ENCODE measurements at regions not wholly inside any gene's neighbourhood (a gene's known extent, or its start where the extent isn't known, plus 50 kb on each side); places are given as distances from the start of the nearest gene placed in this dataset.

- TF ChIP-seq CTCF (IDR thresholded peaks at IDR 0.05; ENCODE audit: low read depth, low read length): no peak
Measured at GRCh38 chr5:67809589-67809988, 406.0 kb upstream of the PIK3R1 start.

GRCh38 chr5:67808340-67808739 is 407.2 kb upstream of the PIK3R1 start:
- Histone ChIP-seq H3K27me3 (ENCODE audit: insufficient read depth, low read depth, severe bottlenecking) (no peaks in the 10 kb centered on the region), H3K27ac (no peak overlapping the region), H3K4me3 (ENCODE audit: low read depth, low read length) (no peak overlapping the region), H3K9me3 (ENCODE audit: severe bottlenecking) (no peaks in the 10 kb centered on the region), H3K36me3 (no peaks in the 10 kb centered on the region)
- no peak for DNase-seq
- TF ChIP-seq CTCF (IDR thresholded peaks at IDR 0.05; ENCODE audit: low read depth, low read length): no peak

More at GRCh38 chr5:67809589-67809988, 406.0 kb upstream of the PIK3R1 start:
- Histone ChIP-seq H3K9me3 (ENCODE audit: severe bottlenecking) (no peaks in the 10 kb centered on the region), H3K4me3 (ENCODE audit: low read depth, low read length) (no peak overlapping the region), H3K36me3 (no peaks in the 10 kb centered on the region), H3K27ac (no peak overlapping the region), H3K27me3 (ENCODE audit: insufficient read depth, low read depth, severe bottlenecking) (no peaks in the 10 kb centered on the region)
- DNase-seq: no peak

- no peaks in the 10 kb centered on the region for H3K36me3 ChIP-seq
- no peaks in the 10 kb centered on the region for H3K27me3 ChIP-seq (ENCODE audit: insufficient read depth, low read depth, severe bottlenecking)
- no peak for TF ChIP-seq CTCF (IDR thresholded peaks at IDR 0.05; ENCODE audit: low read depth, low read length)
- DNase-seq: no peak
- H3K27ac ChIP-seq: no peak overlapping the region
- H3K4me3 ChIP-seq (ENCODE audit: low read depth, low read length): no peak overlapping the region
- H3K9me3 ChIP-seq (ENCODE audit: severe bottlenecking): no peaks in the 10 kb centered on the region
Measured at GRCh38 chr5:67807439-67807888, 408.1 kb upstream of the PIK3R1 start.

GRCh38 chr5:67806654-67807438 is 408.7 kb upstream of the PIK3R1 start:
- H3K27ac ChIP-seq: no peak overlapping the region
- no peak for DNase-seq
- TF ChIP-seq CTCF (IDR thresholded peaks at IDR 0.05; ENCODE audit: low read depth, low read length): no peak
- no peak overlapping the region for H3K4me3 ChIP-seq (ENCODE audit: low read depth, low read length)
- no peaks in the 10 kb centered on the region for H3K27me3 ChIP-seq (ENCODE audit: insufficient read depth, low read depth, severe bottlenecking)
- no peaks in the 10 kb centered on the region for H3K9me3 ChIP-seq (ENCODE audit: severe bottlenecking)
- no peaks in the 10 kb centered on the region for H3K36me3 ChIP-seq

- H3K36me3 ChIP-seq: no peaks in the 10 kb centered on the region
- H3K27me3 ChIP-seq (ENCODE audit: insufficient read depth, low read depth, severe bottlenecking): no peaks in the 10 kb centered on the region
- H3K27ac ChIP-seq: no peak overlapping the region
- H3K9me3 ChIP-seq (ENCODE audit: severe bottlenecking): no peaks in the 10 kb centered on the region
- no peak overlapping the region for H3K4me3 ChIP-seq (ENCODE audit: low read depth, low read length)
- no peak for DNase-seq
- no peak for TF ChIP-seq CTCF (IDR thresholded peaks at IDR 0.05; ENCODE audit: low read depth, low read length)
Measured at GRCh38 chr5:67805666-67806348, 409.7 kb upstream of the PIK3R1 start.

Measured in WERI-Rb-1 (cell line).